Colonic mucosa (tissue), 4 donors: ENCODE measurements at regions not wholly inside any gene's neighbourhood (a gene's known extent, or its start where the extent isn't known, plus 50 kb on each side); places are given as distances from the start of the nearest gene placed in this dataset.

Experiments used
- DNase-seq: peaks from one replicate; pipeline ENCODE4 v3.0.0-alpha.2; 2020
- H3K27ac ChIP-seq: fragments of 200-600 bp; one replicate; pipeline ENCODE4 v1.8.0; 2021
- H3K27me3 ChIP-seq: fragments of 200-600 bp; one replicate; pipeline ENCODE4 v1.8.0; 2021
- H3K36me3 ChIP-seq: fragments of 200-600 bp; one replicate; pipeline ENCODE4 v1.8.0; 2021
- H3K4me1 ChIP-seq: fragments of 200-600 bp; one replicate; pipeline ENCODE4 v1.8.0; 2021; ENCODE audit warnings: mild to moderate bottlenecking
- H3K4me3 ChIP-seq: fragments of 200-600 bp; one replicate; pipeline ENCODE4 v1.8.0; 2021
- H3K9ac ChIP-seq, 2 donors: one replicate each; pipeline ENCODE4 v1.7.0; 2013; ENCODE audit warnings: control low read depth in 2 of 2, low read depth in 2 of 2, low read length in 2 of 2
- H3K9me3 ChIP-seq: fragments of 200-600 bp; one replicate; pipeline ENCODE4 v1.8.0; 2021
- CTCF ChIP-seq: fragments of 200-600 bp; IDR thresholded peaks from one replicate; pipeline ENCODE4 v1.8.0; 2022; ENCODE audit warnings: antibody characterized with exemption, mild to moderate bottlenecking
- intact Hi-C: fragments of 100-400 bp; cut with DNase I; formaldehyde crosslinking; loops from one replicate; pipeline ENCODE4 v1.14.1; 2022
- donor health status: healthy.
- donor health status: DM: no; HTN: no; CAD: no.
- donor health status: DM: no; HTN: no; CAD: no.

- Histone ChIP-seq H3K4me1 (no peaks in the 10 kb centered on the region), H3K36me3 (no peaks in the 10 kb centered on the region), H3K27ac (no peak overlapping the region), H3K9ac (no peak overlapping the region), H3K9me3 (no peaks in the 10 kb centered on the region), H3K4me3 (no peak overlapping the region), H3K27me3 (no peaks in the 10 kb centered on the region)
- intact Hi-C loops, result no loop called here
- no peak for DNase-seq
- TF ChIP-seq CTCF, result no peak
Observed at GRCh38 chr10:10456856-10457255, 560.8 kb upstream of the CELF2 start.

GRCh38 chr10:10460451-10460850 lies 557.2 kb upstream of the CELF2 start:
- TF ChIP-seq CTCF, result no peak
- Histone ChIP-seq H3K27me3 (no peaks in the 10 kb centered on the region), H3K4me1 (no peaks in the 10 kb centered on the region), H3K4me3 (no peak overlapping the region), H3K9ac (no peak overlapping the region), H3K27ac (no peak overlapping the region), H3K9me3 (no peaks in the 10 kb centered on the region), H3K36me3 (no peaks in the 10 kb centered on the region)
- intact Hi-C loops, result no loop called here
- no peak for DNase-seq

GRCh38 chr10:10462151-10462941 lies 555.3 kb upstream of the CELF2 start:
- TF ChIP-seq CTCF, result no peak
- Histone ChIP-seq H3K4me1 (no peaks in the 10 kb centered on the region), H3K27me3 (no peaks in the 10 kb centered on the region), H3K4me3 (no peak overlapping the region), H3K27ac (no peak overlapping the region), H3K9me3 (no peaks in the 10 kb centered on the region), H3K36me3 (no peaks in the 10 kb centered on the region), H3K9ac (no peak overlapping the region)
- intact Hi-C loops, result no loop called here
- DNase-seq, result no peak

- Histone ChIP-seq H3K9me3 (no peaks in the 10 kb centered on the region), H3K27ac (no peak overlapping the region), H3K9ac (no peak overlapping the region), H3K27me3 (no peaks in the 10 kb centered on the region), H3K4me3 (no peak overlapping the region), H3K36me3 (no peaks in the 10 kb centered on the region), H3K4me1 (no peaks in the 10 kb centered on the region)
- intact Hi-C loops, result no loop called here
- no peak for DNase-seq
- TF ChIP-seq CTCF, result no peak
Observed at GRCh38 chr10:10471758-10472157, 545.9 kb upstream of the CELF2 start.

GRCh38 chr10:10475812-10476211 lies 541.9 kb upstream of the CELF2 start:
- Histone ChIP-seq H3K9ac (no peak overlapping the region), H3K9me3 (no peaks in the 10 kb centered on the region), H3K4me1 (no peaks in the 10 kb centered on the region), H3K4me3 (no peak overlapping the region), H3K27ac (no peak overlapping the region), H3K36me3 (no peaks in the 10 kb centered on the region), H3K27me3 (no peaks in the 10 kb centered on the region)
- DNase-seq, result no peak
- no peak for TF ChIP-seq CTCF
- intact Hi-C loops, result no loop called here
